ENCODE measurements at regions not wholly inside any gene's neighbourhood (a gene's known extent, or its start where the extent isn't known, plus 50 kb on each side); places are given as distances from the start of the nearest gene placed in this dataset.
A peak's percentile ranks its signal among the peaks of the same experiment; 100 is the strongest.
"Not testable (repeated sequence)": the region's sequence is repeated elsewhere in the genome, so short reads cannot be mapped to it uniquely, and the experiment has no call there.

DNA sequence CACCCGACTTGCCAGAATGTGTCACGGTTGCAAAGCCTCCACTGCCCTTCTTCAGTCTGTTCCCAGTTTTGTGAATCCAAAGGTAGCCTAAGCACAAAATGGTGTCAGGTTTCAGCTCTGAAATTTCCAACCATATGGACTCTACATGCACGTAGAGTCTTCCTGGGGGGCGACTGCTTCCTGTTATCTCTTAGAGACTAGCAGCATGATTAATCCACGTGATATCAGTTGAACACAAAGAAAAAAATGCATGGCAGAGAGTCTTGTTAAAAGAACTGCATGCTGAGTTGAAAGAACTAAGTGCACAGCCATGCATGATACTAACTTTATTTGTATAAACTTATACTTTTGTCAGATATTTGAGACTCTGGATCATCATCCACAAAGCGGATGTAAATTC is 404.4 kb downstream of the SOCS6 start:
- no peaks in the 10 kb centered on the region for H3K36me3 ChIP-seq (ENCODE audit: control insufficient read depth, insufficient read depth, low read length)
- H3K4me3 ChIP-seq (ENCODE audit: insufficient read depth, low read depth, low read length, poor library complexity, severe bottlenecking), result no peak overlapping the region
- DNase-seq, result no peak
- H3K9me3 ChIP-seq (ENCODE audit: control insufficient read depth, low read length), result no peaks in the 10 kb centered on the region
- no peak overlapping the region for H3K27ac ChIP-seq (ENCODE audit: insufficient read depth, low read length, poor library complexity, severe bottlenecking)
- H3K4me1 ChIP-seq (ENCODE audit: control insufficient read depth, insufficient read depth, low read length, poor library complexity, severe bottlenecking), result no peaks in the 10 kb centered on the region
- no peaks in the 10 kb centered on the region for H3K27me3 ChIP-seq (replicated peaks; ENCODE audit: control insufficient read depth, insufficient read depth, low read length, poor library complexity, severe bottlenecking)

DNA sequence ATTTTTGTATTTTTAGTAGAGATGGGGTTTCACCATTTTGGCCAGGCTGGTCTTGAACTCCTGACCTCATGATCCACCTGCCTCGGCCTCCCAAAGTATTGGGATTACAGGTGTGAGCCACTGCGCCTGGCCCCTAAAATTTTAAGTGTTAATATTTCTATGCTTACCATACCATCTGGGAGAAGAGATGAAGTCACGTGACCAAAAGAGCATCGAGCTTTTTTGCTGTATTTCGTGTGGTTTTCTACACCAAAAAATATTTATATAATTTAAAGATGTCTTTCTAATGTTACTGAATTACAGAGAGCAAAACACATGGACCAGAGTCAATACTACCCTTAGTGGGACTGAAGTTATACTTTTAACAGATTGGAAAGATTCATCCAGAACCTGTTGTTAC is 400.9 kb downstream of the SOCS6 start:
- H3K4me1 ChIP-seq (ENCODE audit: control insufficient read depth, insufficient read depth, low read length, poor library complexity, severe bottlenecking); H3K27me3 ChIP-seq (replicated peaks; ENCODE audit: control insufficient read depth, insufficient read depth, low read length, poor library complexity, severe bottlenecking); H3K9me3 ChIP-seq (ENCODE audit: control insufficient read depth, low read length); H3K4me3 ChIP-seq (ENCODE audit: insufficient read depth, low read depth, low read length, poor library complexity, severe bottlenecking); H3K27ac ChIP-seq (ENCODE audit: insufficient read depth, low read length, poor library complexity, severe bottlenecking); DNase-seq; H3K36me3 ChIP-seq (ENCODE audit: control insufficient read depth, insufficient read depth, low read length): not testable (repeated sequence)

- H3K36me3 ChIP-seq (ENCODE audit: control insufficient read depth, insufficient read depth, low read length), result no peaks in the 10 kb centered on the region
- DNase-seq, result no peak
- H3K9me3 ChIP-seq (ENCODE audit: control insufficient read depth, low read length), result no peaks in the 10 kb centered on the region
- no peaks in the 10 kb centered on the region for H3K27me3 ChIP-seq (replicated peaks; ENCODE audit: control insufficient read depth, insufficient read depth, low read length, poor library complexity, severe bottlenecking)
- H3K27ac ChIP-seq (ENCODE audit: insufficient read depth, low read length, poor library complexity, severe bottlenecking), result no peak overlapping the region
- no peak overlapping the region for H3K4me3 ChIP-seq (ENCODE audit: insufficient read depth, low read depth, low read length, poor library complexity, severe bottlenecking)
- H3K4me1 ChIP-seq (ENCODE audit: control insufficient read depth, insufficient read depth, low read length, poor library complexity, severe bottlenecking), result no peaks in the 10 kb centered on the region
Measured at GRCh38 chr18:70688286-70688685, 399.4 kb downstream of the SOCS6 start.

GRCh38 chr18:70684821-70685220 is 396.0 kb downstream of the SOCS6 start:
- H3K36me3 ChIP-seq (ENCODE audit: control insufficient read depth, insufficient read depth, low read length), result no peaks in the 10 kb centered on the region
- H3K4me1 ChIP-seq (ENCODE audit: control insufficient read depth, insufficient read depth, low read length, poor library complexity, severe bottlenecking), result no peaks in the 10 kb centered on the region
- H3K9me3 ChIP-seq (ENCODE audit: control insufficient read depth, low read length), result no peaks in the 10 kb centered on the region
- no peaks in the 10 kb centered on the region for H3K27me3 ChIP-seq (replicated peaks; ENCODE audit: control insufficient read depth, insufficient read depth, low read length, poor library complexity, severe bottlenecking)
- H3K27ac ChIP-seq (ENCODE audit: insufficient read depth, low read length, poor library complexity, severe bottlenecking), result no peak overlapping the region
- DNase-seq, result no peak
- H3K4me3 ChIP-seq (ENCODE audit: insufficient read depth, low read depth, low read length, poor library complexity, severe bottlenecking), result no peak overlapping the region

GRCh38 chr18:70683263-70683662 is 394.4 kb downstream of the SOCS6 start:
- Histone ChIP-seq H3K27ac (ENCODE audit: insufficient read depth, low read length, poor library complexity, severe bottlenecking) (peak overlapping the region; percentile 29), H3K9me3 (ENCODE audit: control insufficient read depth, low read length) (no peaks in the 10 kb centered on the region), H3K4me3 (ENCODE audit: insufficient read depth, low read depth, low read length, poor library complexity, severe bottlenecking) (no peak overlapping the region), H3K4me1 (ENCODE audit: control insufficient read depth, insufficient read depth, low read length, poor library complexity, severe bottlenecking) (no peaks in the 10 kb centered on the region), H3K27me3 (replicated peaks; ENCODE audit: control insufficient read depth, insufficient read depth, low read length, poor library complexity, severe bottlenecking) (no peaks in the 10 kb centered on the region), H3K36me3 (ENCODE audit: control insufficient read depth, insufficient read depth, low read length) (no peaks in the 10 kb centered on the region)
- DNase-seq, result no peak

GRCh38 chr18:70674896-70675295 is 386.1 kb downstream of the SOCS6 start:
- Histone ChIP-seq H3K4me1 (ENCODE audit: control insufficient read depth, insufficient read depth, low read length, poor library complexity, severe bottlenecking) (peaks cover 12% of the 10 kb centered on the region), H3K36me3 (ENCODE audit: control insufficient read depth, insufficient read depth, low read length) (no peaks in the 10 kb centered on the region)
- no peak for DNase-seq

DNA sequence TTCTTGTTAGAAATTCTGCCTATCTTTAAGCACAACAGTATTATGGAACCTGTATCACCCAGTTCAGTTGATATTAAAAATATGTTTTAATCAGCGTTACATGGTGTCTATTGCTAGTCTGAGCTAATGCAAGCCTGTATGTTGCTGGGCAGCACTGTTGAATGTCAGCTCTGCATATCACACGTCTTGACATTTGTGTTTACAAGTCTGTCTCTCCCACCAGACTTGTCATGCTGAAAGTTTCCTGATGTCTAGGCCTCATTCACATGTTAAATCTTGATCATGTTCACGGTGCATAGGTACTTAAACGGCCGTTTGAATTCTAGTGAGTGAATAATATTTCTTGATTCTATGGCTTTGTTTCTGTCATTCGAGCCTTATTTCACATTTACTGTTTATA is 385.0 kb downstream of the SOCS6 start:
- H3K27me3 ChIP-seq (replicated peaks; ENCODE audit: control insufficient read depth, insufficient read depth, low read length, poor library complexity, severe bottlenecking), result no peaks in the 10 kb centered on the region
- peaks cover 3% of the 10 kb centered on the region for H3K9me3 ChIP-seq (ENCODE audit: control insufficient read depth, low read length)
- H3K27ac ChIP-seq (ENCODE audit: insufficient read depth, low read length, poor library complexity, severe bottlenecking), result no peak overlapping the region
- no peaks in the 10 kb centered on the region for H3K36me3 ChIP-seq (ENCODE audit: control insufficient read depth, insufficient read depth, low read length)
- H3K4me1 ChIP-seq (ENCODE audit: control insufficient read depth, insufficient read depth, low read length, poor library complexity, severe bottlenecking), result peaks cover 12% of the 10 kb centered on the region
- H3K4me3 ChIP-seq (ENCODE audit: insufficient read depth, low read depth, low read length, poor library complexity, severe bottlenecking), result no peak overlapping the region
- DNase-seq, result no peak

More at GRCh38 chr18:70674896-70675295, 386.1 kb downstream of the SOCS6 start:
- Histone ChIP-seq H3K27ac (ENCODE audit: insufficient read depth, low read length, poor library complexity, severe bottlenecking) (no peak overlapping the region), H3K27me3 (replicated peaks; ENCODE audit: control insufficient read depth, insufficient read depth, low read length, poor library complexity, severe bottlenecking) (no peaks in the 10 kb centered on the region), H3K9me3 (ENCODE audit: control insufficient read depth, low read length) (peaks cover 3% of the 10 kb centered on the region), H3K4me3 (ENCODE audit: insufficient read depth, low read depth, low read length, poor library complexity, severe bottlenecking) (no peak overlapping the region)

DNA sequence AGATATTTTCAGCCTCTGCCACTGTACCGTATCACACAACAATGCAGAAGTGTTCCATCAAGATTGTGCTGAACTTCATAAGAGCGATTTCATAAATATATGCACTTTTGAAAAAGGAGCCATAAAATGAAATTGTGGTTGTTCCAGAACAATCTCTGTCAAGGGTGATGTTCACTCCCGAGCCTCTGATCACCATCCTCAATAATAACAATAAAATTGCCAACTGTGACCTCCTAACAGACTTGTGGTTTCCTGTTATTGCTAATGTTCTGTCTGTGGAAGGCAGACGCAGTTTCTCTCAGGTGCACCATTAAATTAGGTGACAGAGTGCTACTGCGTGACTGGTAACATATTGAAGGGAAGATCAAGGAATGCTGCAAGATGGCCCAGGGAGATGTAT is 383.7 kb downstream of the SOCS6 start:
- no peaks in the 10 kb centered on the region for H3K36me3 ChIP-seq (ENCODE audit: control insufficient read depth, insufficient read depth, low read length)
- no peak overlapping the region for H3K4me3 ChIP-seq (ENCODE audit: insufficient read depth, low read depth, low read length, poor library complexity, severe bottlenecking)
- no peaks in the 10 kb centered on the region for H3K27me3 ChIP-seq (replicated peaks; ENCODE audit: control insufficient read depth, insufficient read depth, low read length, poor library complexity, severe bottlenecking)
- H3K27ac ChIP-seq (ENCODE audit: insufficient read depth, low read length, poor library complexity, severe bottlenecking), result peak overlapping the region; percentile 65
- peaks cover 12% of the 10 kb centered on the region for H3K4me1 ChIP-seq (ENCODE audit: control insufficient read depth, insufficient read depth, low read length, poor library complexity, severe bottlenecking)
- peaks cover 3% of the 10 kb centered on the region for H3K9me3 ChIP-seq (ENCODE audit: control insufficient read depth, low read length)
- peak in 1 of 3 donors; percentile 24 for DNase-seq

DNA sequence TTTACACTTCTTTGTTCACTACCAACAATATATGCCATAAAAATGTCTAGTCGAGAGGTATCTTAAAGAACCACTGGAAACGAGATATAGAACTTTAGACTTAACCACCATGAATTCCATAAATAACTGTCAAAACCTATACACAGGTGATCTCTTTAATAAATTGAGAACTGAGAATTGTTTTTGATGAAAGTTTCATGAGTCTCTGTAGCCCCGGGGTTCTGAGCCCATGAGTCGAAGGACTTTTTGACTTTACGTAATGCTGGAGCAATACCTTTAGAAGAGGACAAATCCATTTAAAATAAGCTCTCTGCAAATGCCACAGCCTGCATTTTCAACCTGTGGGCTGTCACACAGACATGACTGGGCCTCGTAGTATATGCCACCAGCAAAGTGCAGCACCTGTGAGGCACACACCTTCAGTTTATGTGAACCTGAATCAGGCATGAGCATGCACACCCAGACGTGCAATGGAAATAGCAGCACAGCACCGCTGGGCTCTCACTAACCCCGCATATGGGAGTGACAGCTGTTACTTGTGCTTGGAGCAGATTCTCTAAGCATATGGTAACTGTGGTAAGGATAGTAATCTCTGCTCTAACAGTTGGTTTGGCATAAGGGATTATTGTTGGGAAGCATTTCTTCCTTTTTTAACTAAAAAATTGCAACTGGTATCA is 383.2 kb downstream of the SOCS6 start:
- peaks cover 3% of the 10 kb centered on the region for H3K9me3 ChIP-seq (ENCODE audit: control insufficient read depth, low read length)
- peak overlapping the region; percentile 65 for H3K27ac ChIP-seq (ENCODE audit: insufficient read depth, low read length, poor library complexity, severe bottlenecking)
- peaks cover 12% of the 10 kb centered on the region for H3K4me1 ChIP-seq (ENCODE audit: control insufficient read depth, insufficient read depth, low read length, poor library complexity, severe bottlenecking)
- H3K4me3 ChIP-seq (ENCODE audit: insufficient read depth, low read depth, low read length, poor library complexity, severe bottlenecking), result no peak overlapping the region
- H3K27me3 ChIP-seq (replicated peaks; ENCODE audit: control insufficient read depth, insufficient read depth, low read length, poor library complexity, severe bottlenecking), result no peaks in the 10 kb centered on the region
- H3K36me3 ChIP-seq (ENCODE audit: control insufficient read depth, insufficient read depth, low read length), result no peaks in the 10 kb centered on the region
- peak in 1 of 3 donors; percentile 9 for DNase-seq

- Histone ChIP-seq H3K36me3 (ENCODE audit: control insufficient read depth, insufficient read depth, low read length) (no peaks in the 10 kb centered on the region), H3K9me3 (ENCODE audit: control insufficient read depth, low read length) (peaks cover 3% of the 10 kb centered on the region), H3K4me1 (ENCODE audit: control insufficient read depth, insufficient read depth, low read length, poor library complexity, severe bottlenecking) (peaks cover 3% of the 10 kb centered on the region), H3K27me3 (replicated peaks; ENCODE audit: control insufficient read depth, insufficient read depth, low read length, poor library complexity, severe bottlenecking) (no peaks in the 10 kb centered on the region), H3K27ac (ENCODE audit: insufficient read depth, low read length, poor library complexity, severe bottlenecking) (no peak overlapping the region), H3K4me3 (ENCODE audit: insufficient read depth, low read depth, low read length, poor library complexity, severe bottlenecking) (no peak overlapping the region)
- DNase-seq, result no peak
Measured at GRCh38 chr18:70666936-70667335, 378.1 kb downstream of the SOCS6 start.

Data from effector memory CD4-positive, alpha-beta T cell (primary cell).